Kidney (tissue), 13 donors: ENCODE measurements at regions not wholly inside any gene's neighbourhood (a gene's known extent, or its start where the extent isn't known, plus 50 kb on each side); places are given as distances from the start of the nearest gene placed in this dataset.
A peak's percentile ranks its signal among the peaks of the same experiment; 100 is the strongest.
"Not testable (repeated sequence)": the region's sequence is repeated elsewhere in the genome, so short reads cannot be mapped to it uniquely, and the experiment has no call there.

Experiments
- DNase-seq, 5 donors: peaks; one replicate each; pipeline ENCODE4 v3.0.0-alpha.2; 2013 to 2020
- FAIRE-seq: peaks from 2 replicates; lab custom pipeline; 2012; peaks lifted over from hg19 to GRCh38; lab: Jason Lieb, UNC
- H3K27ac ChIP-seq, 2 donors: one replicate each; pipeline ENCODE4 v1.7.0; 2013; ENCODE audit warnings: low read depth in 2 of 2, low read length in 2 of 2, inconsistent platforms in 1 of 2
- H3K27me3 ChIP-seq: one replicate; pipeline ENCODE4 v1.7.1; 2013; ENCODE audit warnings: low read length, inconsistent platforms; ENCODE audit not compliant: control insufficient read depth, insufficient read depth
- H3K36me3 ChIP-seq, 3 donors: one replicate each; pipeline versions ENCODE4 v1.7.0 to v1.7.1; 2013; ENCODE audit warnings: low read length in 3 of 3, control low read depth in 1 of 3, inconsistent platforms in 1 of 3; ENCODE audit not compliant: insufficient read depth in 3 of 3, control insufficient read depth in 2 of 3
- H3K4me1 ChIP-seq, 3 donors: one replicate each; pipeline versions ENCODE4 v1.7.0 to v1.7.1; 2013; ENCODE audit warnings: low read length in 3 of 3, inconsistent platforms in 1 of 3, low read depth in 1 of 3; ENCODE audit not compliant: control insufficient read depth in 2 of 3, insufficient read depth in 2 of 3
- H3K4me3 ChIP-seq, 3 donors: one replicate each; pipeline versions ENCODE4 v1.7.0 to v1.8.1; 2013; ENCODE audit warnings: low read length in 3 of 3, control low read depth in 1 of 3, inconsistent platforms in 1 of 3
- H3K9ac ChIP-seq, 3 donors: one replicate each; pipeline versions ENCODE4 v1.7.0 to v1.7.1; 2013; ENCODE audit warnings: low read length in 3 of 3, control low read depth in 1 of 3, inconsistent platforms in 1 of 3
- H3K9me3 ChIP-seq, 3 donors: one replicate each; pipeline versions ENCODE4 v1.7.0 to v1.7.1; 2013; ENCODE audit warnings: low read length in 3 of 3, control low read depth in 1 of 3, inconsistent platforms in 1 of 3; ENCODE audit not compliant: control insufficient read depth in 2 of 3, insufficient read depth in 1 of 3
- CTCF ChIP-seq: IDR thresholded peaks from 3 replicates; pipeline ENCODE4 v1.5.1; 2012; ENCODE audit warnings: mild to moderate bottlenecking, moderate library complexity, borderline replicate concordance; ENCODE audit not compliant: insufficient read depth; ENCODE audit errors: extremely low read depth
- intact Hi-C: fragments of 100-400 bp; cut with DNase I; formaldehyde crosslinking; loops from one replicate; pipeline ENCODE4 v1.11.1; 2022
- donor health status: control.
- donor health status: control.
- donor health status: control.
- donor health status: control.
- donor health status: control.
- donor health status: DM: yes; HTN: yes; CAD: no.
- donor health status: Normal renal cell carcinoma (clear cell type).

GRCh38 chr5:1655496-1656270, 131.9 kb upstream of the LPCAT1 start:
- Histone ChIP-seq H3K9me3 (no peaks in the 10 kb centered on the region), H3K4me1 (peaks cover 0 to 4% (median 0%) of the 10 kb centered on the region in 3 donors), H3K27me3 (peaks cover 4% of the 10 kb centered on the region), H3K36me3 (no peaks in the 10 kb centered on the region), H3K4me3 (no peak overlapping the region), H3K27ac (no peak overlapping the region), H3K9ac (no peak overlapping the region)
- TF ChIP-seq CTCF, result no peak
- FAIRE-seq (no peak), DNase-seq (peak in 1 of 5 donors; percentile 40)
- intact Hi-C loops, result no loop called here

DNA sequence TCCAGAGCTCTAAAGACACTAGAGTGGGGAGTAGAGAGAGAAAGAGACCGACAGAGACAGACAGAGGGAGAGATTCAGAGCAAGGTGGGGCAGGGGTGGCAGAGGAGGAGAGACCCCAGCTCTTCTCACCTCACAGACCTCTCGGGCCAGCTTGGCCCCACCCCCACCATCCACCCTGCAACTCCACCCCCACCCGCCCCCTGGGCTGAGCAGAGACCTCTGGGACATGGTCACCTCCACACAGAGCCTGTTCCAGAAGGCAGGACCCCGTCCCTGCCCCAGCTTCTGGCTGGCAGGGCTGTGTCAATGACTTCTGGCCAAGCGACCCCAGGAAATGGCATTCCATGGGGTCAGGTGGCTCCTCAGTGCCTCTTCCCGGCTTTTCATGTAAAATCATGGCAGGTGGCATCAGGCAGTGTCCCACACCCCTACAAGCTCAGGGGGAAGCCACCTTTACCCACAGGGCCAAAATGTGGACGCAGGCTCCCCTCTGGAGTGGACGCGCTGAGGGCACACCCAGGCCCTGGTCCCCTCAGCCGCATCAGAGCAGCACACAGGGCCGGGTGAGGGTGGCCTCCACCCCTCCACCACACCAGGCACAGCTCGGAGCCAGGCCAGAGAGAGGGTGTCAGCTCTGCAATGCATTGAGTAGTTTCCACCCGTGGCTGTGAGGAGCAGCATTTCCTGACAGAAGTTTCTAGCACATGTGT, 131.2 kb upstream of the LPCAT1 start:
- Histone ChIP-seq H3K4me3 (no peak overlapping the region), H3K27me3 (peaks cover 4% of the 10 kb centered on the region), H3K9me3 (no peaks in the 10 kb centered on the region), H3K4me1 (peaks cover 0 to 4% (median 0%) of the 10 kb centered on the region in 3 donors), H3K36me3 (no peaks in the 10 kb centered on the region), H3K27ac (no peak overlapping the region), H3K9ac (no peak overlapping the region)
- intact Hi-C loops, result no loop called here
- FAIRE-seq (no peak), DNase-seq (peak in 1 of 5 donors; percentile 69)
- no peak for TF ChIP-seq CTCF

DNA sequence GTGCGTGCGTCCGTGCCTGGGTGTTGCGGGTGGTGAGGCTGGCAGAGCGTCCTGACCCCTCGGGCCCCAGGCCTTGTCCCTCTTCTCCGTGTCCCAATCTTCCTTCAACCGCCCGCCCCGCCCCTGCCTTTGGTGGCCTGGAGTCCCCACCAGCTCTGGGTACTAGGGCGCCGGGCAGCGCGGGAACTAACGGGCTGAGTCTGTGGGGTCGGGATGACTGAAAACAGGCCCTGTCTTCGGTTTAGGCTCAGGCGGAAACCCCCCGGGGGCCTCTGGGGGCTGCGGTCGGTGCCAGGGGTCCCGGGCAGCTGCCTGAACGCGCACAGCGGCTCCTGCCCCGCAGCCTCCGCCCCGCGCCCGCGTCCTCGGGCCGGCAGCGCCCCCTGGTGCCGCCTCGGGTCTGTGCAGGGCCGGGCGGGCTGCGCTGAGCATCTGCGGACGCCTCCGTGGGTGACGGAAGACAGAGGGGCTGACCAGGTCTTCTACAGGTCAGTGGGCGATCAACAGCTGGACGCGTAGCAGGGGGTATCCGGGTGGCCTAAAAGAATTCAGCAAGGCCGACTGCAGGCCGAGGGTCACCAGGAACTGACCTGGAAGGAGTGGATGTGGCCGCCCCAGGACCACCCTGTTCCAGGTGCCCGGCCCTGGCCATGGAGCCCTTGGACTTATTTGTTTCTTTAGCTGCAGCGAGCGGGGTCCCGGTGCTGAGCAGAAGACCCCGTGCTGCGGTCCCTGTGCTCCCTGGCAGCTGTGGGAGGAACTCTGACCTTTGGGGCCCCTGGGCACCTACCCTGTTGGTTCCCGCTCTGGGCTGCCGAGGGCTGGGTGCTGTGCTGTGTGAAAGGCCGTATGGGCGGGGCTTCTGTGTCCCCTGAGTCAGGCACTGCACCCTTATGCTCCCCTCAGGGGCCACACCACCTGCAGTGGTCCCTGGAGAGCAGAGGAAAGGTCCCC, 130.2 kb upstream of the LPCAT1 start:
- intact Hi-C loops, FAIRE-seq, H3K27me3 ChIP-seq, H3K4me1 ChIP-seq, H3K4me3 ChIP-seq, H3K9ac ChIP-seq, H3K36me3 ChIP-seq, H3K9me3 ChIP-seq, H3K27ac ChIP-seq: not testable (repeated sequence)
- DNase-seq, result peak in 2 of 5 donors; percentile 65 to 73
- TF ChIP-seq CTCF, result peak; percentile 10
